ENCODE measurements at regions not wholly inside any gene's neighbourhood (a gene's known extent, or its start where the extent isn't known, plus 50 kb on each side); places are given as distances from the start of the nearest gene placed in this dataset.

DNA sequence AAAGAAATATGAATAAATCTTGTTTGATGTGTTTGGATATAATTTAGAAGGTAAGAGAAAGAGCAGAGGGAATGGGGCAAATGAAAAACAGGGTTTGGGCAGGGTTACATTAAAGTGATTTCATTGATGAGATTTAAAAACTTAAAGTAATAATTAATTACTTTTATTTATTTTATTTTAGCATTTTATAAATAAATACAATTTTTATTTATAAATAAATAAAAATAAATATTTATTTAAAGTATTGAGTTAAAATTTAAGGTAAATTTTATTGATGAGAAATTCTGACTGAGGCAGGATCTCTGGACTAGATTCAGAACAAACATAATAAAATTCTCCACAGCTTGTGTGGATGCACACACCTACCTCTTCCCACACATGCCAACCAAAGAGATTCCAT lies 584.1 kb upstream of the BTBD3 start:
- POLR2A ChIA-PET: no interaction called here
- Histone ChIP-seq H3F3A (replicated peaks; ENCODE audit: insufficient read depth) (no peaks in the 10 kb centered on the region), H3K9me3 (no peaks in the 10 kb centered on the region), H3K9ac (no peak overlapping the region), H3K4me1 (ENCODE audit: control insufficient read depth in 1 of 2, insufficient read depth in 2 of 2, low read depth in 1 of 2, low read length in 1 of 2) (no peaks in the 10 kb centered on the region), H3K27ac (ENCODE audit: low read depth in 2 of 2, low read length in 1 of 2) (no peak overlapping the region), H3K4me3 (ENCODE audit: low read depth in 2 of 2, low read length in 1 of 2) (no peak overlapping the region), H3K27me3 (ENCODE audit: insufficient read depth) (no peaks in the 10 kb centered on the region), H3K4me2 (no peak overlapping the region), H3K79me2 (ENCODE audit: insufficient read depth) (no peaks in the 10 kb centered on the region), H4K20me1 (ENCODE audit: insufficient read depth) (no peaks in the 10 kb centered on the region), H3K36me3 (replicated peaks in 1 of 2; ENCODE audit: control insufficient read depth in 1 of 2, insufficient read depth in 2 of 2, low read length in 1 of 2) (no peaks in the 10 kb centered on the region), H2AFZ (ENCODE audit: low read depth) (no peak overlapping the region), H3K9me2 (0 out of 2 replicates have a peak, but pooled peaks cover 2% of the 10 kb centered on the region)
- TF ChIP-seq, protein P1, sequence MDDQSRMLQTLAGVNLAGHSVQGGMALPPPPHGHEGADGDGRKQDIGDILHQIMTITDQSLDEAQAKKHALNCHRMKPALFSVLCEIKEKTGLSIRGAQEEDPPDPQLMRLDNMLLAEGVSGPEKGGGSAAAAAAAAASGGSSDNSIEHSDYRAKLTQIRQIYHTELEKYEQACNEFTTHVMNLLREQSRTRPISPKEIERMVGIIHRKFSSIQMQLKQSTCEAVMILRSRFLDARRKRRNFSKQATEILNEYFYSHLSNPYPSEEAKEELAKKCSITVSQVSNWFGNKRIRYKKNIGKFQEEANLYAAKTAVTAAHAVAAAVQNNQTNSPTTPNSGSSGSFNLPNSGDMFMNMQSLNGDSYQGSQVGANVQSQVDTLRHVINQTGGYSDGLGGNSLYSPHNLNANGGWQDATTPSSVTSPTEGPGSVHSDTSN (IDR thresholded peaks at IDR 0.05): no peak
- no peak for TF ChIP-seq YY1 (IDR thresholded peaks at IDR 0.05; ENCODE audit: low read depth)
- no peak for TF ChIP-seq RAD21 (IDR thresholded peaks at IDR 0.05; ENCODE audit: low read length)
- TF ChIP-seq TCF12 (IDR thresholded peaks at IDR 0.05): no peak
- TF ChIP-seq RXRA (IDR thresholded peaks at IDR 0.05; ENCODE audit: borderline replicate concordance, low read depth): no peak
- CTCF ChIA-PET: no interaction called here
- DNase-seq: no peak

DNA sequence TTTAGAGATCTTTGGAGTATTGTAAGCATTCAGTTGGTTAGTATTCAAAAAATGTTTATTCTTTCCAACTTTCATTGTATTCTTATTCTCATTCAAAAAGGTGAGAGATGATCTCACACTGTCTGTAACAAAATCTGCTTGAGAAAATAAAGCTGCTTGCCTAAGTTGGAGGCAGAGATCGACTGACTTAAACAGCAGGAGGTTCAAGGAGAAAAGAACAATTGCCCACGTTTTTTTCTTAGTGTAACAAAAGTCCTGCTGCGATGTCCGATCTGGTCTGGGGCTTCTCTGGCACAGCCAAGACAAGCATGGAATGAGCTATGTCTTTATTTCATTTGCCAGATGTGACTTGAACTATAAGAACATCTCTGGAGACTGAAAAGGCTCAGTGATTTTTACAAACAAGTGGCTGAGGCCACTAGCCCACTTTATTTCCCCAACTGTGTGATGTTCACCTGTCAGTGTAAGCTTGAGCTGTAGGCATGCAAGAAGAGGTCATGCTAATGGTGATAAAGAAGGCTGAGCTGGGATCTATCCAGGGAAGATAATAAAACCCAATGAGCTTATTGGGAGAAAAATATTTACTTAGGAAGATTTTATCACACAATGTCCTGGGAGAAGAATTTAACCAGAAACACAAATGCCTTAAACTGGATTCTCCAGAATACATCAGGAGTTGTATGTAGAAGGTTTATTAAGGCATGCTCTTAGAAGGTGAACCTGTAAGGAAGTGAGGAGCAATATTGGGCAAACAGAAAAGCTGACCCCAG lies 580.1 kb upstream of the BTBD3 start:
- H3K4me1 ChIP-seq (ENCODE audit: control insufficient read depth in 1 of 2, insufficient read depth in 2 of 2, low read depth in 1 of 2, low read length in 1 of 2): no peaks in the 10 kb centered on the region
- H3K4me3 ChIP-seq (ENCODE audit: low read depth in 2 of 2, low read length in 1 of 2): no peak overlapping the region
- H2AFZ ChIP-seq (ENCODE audit: low read depth): no peak overlapping the region
- H3K9ac ChIP-seq: no peak overlapping the region
- 36% methylated on average over 4 of the region's 4 CpGs for WGBS (ENCODE audit: low lambda C conversion rate)
- H3K4me2 ChIP-seq: no peak overlapping the region
- no peaks in the 10 kb centered on the region for H3K36me3 ChIP-seq (replicated peaks in 1 of 2; ENCODE audit: control insufficient read depth in 1 of 2, insufficient read depth in 2 of 2, low read length in 1 of 2)
- no peaks in the 10 kb centered on the region; the same call in 1 of the 2 replicates for H3K27me3 ChIP-seq (ENCODE audit: insufficient read depth)
- H3K27ac ChIP-seq (ENCODE audit: low read depth in 2 of 2, low read length in 1 of 2): no peak overlapping the region
- POLR2A ChIA-PET: no interaction called here
- DNase-seq: no peak
- TF ChIP-seq, protein P2, sequence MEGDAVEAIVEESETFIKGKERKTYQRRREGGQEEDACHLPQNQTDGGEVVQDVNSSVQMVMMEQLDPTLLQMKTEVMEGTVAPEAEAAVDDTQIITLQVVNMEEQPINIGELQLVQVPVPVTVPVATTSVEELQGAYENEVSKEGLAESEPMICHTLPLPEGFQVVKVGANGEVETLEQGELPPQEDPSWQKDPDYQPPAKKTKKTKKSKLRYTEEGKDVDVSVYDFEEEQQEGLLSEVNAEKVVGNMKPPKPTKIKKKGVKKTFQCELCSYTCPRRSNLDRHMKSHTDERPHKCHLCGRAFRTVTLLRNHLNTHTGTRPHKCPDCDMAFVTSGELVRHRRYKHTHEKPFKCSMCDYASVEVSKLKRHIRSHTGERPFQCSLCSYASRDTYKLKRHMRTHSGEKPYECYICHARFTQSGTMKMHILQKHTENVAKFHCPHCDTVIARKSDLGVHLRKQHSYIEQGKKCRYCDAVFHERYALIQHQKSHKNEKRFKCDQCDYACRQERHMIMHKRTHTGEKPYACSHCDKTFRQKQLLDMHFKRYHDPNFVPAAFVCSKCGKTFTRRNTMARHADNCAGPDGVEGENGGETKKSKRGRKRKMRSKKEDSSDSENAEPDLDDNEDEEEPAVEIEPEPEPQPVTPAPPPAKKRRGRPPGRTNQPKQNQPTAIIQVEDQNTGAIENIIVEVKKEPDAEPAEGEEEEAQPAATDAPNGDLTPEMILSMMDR (IDR thresholded peaks at IDR 0.05): no peak
- no peak for TF ChIP-seq CHD2 (IDR thresholded peaks at IDR 0.05; ENCODE audit: low read length, partially characterized antibody)
- no peak for TF ChIP-seq RCOR1 (IDR thresholded peaks at IDR 0.05; ENCODE audit: low read length)
- no peak for TF ChIP-seq TAF1 (IDR thresholded peaks at IDR 0.05; ENCODE audit: borderline replicate concordance, low read depth, low read length)
- no peak for TF ChIP-seq EZH2phosphoT487 (IDR thresholded peaks at IDR 0.05; ENCODE audit: borderline replicate concordance, low read depth)
- TF ChIP-seq, protein P3, sequence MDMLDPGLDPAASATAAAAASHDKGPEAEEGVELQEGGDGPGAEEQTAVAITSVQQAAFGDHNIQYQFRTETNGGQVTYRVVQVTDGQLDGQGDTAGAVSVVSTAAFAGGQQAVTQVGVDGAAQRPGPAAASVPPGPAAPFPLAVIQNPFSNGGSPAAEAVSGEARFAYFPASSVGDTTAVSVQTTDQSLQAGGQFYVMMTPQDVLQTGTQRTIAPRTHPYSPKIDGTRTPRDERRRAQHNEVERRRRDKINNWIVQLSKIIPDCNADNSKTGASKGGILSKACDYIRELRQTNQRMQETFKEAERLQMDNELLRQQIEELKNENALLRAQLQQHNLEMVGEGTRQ (IDR thresholded peaks at IDR 0.05; ENCODE audit: borderline replicate concordance, low read depth, low read length): no peak
- no peak for TF ChIP-seq RFX5 (IDR thresholded peaks at IDR 0.05; ENCODE audit: low read length)
- no peak for TF ChIP-seq MXI1 (IDR thresholded peaks at IDR 0.05; ENCODE audit: low read depth, low read length)
- TF ChIP-seq FOXJ3 (CRISPR knock-in tag; IDR thresholded peaks at IDR 0.05): no peak
- TF ChIP-seq, protein P4, sequence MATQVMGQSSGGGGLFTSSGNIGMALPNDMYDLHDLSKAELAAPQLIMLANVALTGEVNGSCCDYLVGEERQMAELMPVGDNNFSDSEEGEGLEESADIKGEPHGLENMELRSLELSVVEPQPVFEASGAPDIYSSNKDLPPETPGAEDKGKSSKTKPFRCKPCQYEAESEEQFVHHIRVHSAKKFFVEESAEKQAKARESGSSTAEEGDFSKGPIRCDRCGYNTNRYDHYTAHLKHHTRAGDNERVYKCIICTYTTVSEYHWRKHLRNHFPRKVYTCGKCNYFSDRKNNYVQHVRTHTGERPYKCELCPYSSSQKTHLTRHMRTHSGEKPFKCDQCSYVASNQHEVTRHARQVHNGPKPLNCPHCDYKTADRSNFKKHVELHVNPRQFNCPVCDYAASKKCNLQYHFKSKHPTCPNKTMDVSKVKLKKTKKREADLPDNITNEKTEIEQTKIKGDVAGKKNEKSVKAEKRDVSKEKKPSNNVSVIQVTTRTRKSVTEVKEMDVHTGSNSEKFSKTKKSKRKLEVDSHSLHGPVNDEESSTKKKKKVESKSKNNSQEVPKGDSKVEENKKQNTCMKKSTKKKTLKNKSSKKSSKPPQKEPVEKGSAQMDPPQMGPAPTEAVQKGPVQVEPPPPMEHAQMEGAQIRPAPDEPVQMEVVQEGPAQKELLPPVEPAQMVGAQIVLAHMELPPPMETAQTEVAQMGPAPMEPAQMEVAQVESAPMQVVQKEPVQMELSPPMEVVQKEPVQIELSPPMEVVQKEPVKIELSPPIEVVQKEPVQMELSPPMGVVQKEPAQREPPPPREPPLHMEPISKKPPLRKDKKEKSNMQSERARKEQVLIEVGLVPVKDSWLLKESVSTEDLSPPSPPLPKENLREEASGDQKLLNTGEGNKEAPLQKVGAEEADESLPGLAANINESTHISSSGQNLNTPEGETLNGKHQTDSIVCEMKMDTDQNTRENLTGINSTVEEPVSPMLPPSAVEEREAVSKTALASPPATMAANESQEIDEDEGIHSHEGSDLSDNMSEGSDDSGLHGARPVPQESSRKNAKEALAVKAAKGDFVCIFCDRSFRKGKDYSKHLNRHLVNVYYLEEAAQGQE (IDR thresholded peaks at IDR 0.05; ENCODE audit: low read depth, low read length): no peak
- TF ChIP-seq GATA2 (CRISPR knock-in tag; IDR thresholded peaks at IDR 0.05): no peak
- TF ChIP-seq FOSL2 (IDR thresholded peaks at IDR 0.05; ENCODE audit: borderline replicate concordance, low read depth): no peak
- TF ChIP-seq, protein P1 (IDR thresholded peaks at IDR 0.05): no peak
- TF ChIP-seq JUND (IDR thresholded peaks at IDR 0.05): no peak
- no peak for TF ChIP-seq SIN3A (IDR thresholded peaks at IDR 0.05; ENCODE audit: borderline replicate concordance, low read depth, low read length)
- H4K20me1 ChIP-seq (ENCODE audit: insufficient read depth): no peaks in the 10 kb centered on the region
- no peaks in the 10 kb centered on the region for H3F3A ChIP-seq (replicated peaks; ENCODE audit: insufficient read depth)
- H3K9me3 ChIP-seq: no peaks in the 10 kb centered on the region
- CTCF ChIA-PET: interaction anchor here (1.1 kb wide), 2 partner anchors 11 to 18 kb away, joined by 4 to 5 read pairs; no protein-coding TSS in a partner anchor
- 0 out of 2 replicates have a peak, but pooled peaks cover 2% of the 10 kb centered on the region for H3K9me2 ChIP-seq
- H3K79me2 ChIP-seq (ENCODE audit: insufficient read depth): no peaks in the 10 kb centered on the region
